ENCODE measurements at regions not wholly inside any gene's neighbourhood (a gene's known extent, or its start where the extent isn't known, plus 50 kb on each side); places are given as distances from the start of the nearest gene placed in this dataset.

- no peak for TF ChIP-seq CTCF (IDR thresholded peaks at IDR 0.05; ENCODE audit: unreplicated experiment)
- Mint-ChIP-seq H3K27me3 (ENCODE audit: unreplicated experiment) (no peaks in the 10 kb centered on the region), H3K27ac (ENCODE audit: unreplicated experiment) (no peak overlapping the region), H3K4me1 (ENCODE audit: unreplicated experiment) (no peaks in the 10 kb centered on the region), H3K36me3 (ENCODE audit: low read depth, unreplicated experiment) (no peaks in the 10 kb centered on the region), H3K4me3 (ENCODE audit: unreplicated experiment) (no peak overlapping the region), H3K9me3 (ENCODE audit: unreplicated experiment) (no peaks in the 10 kb centered on the region)
- no peak for DNase-seq (ENCODE audit: low spot score)
Measured at GRCh38 chr13:90375851-90376250, 971.6 kb upstream of the MIR17HG start.

- H3K4me3 Mint-ChIP-seq (ENCODE audit: unreplicated experiment), result no peak overlapping the region
- no peak for DNase-seq (ENCODE audit: low spot score)
- H3K27me3 Mint-ChIP-seq (ENCODE audit: unreplicated experiment), result no peaks in the 10 kb centered on the region
- no peaks in the 10 kb centered on the region for H3K4me1 Mint-ChIP-seq (ENCODE audit: unreplicated experiment)
- H3K27ac Mint-ChIP-seq (ENCODE audit: unreplicated experiment), result no peak overlapping the region
- H3K36me3 Mint-ChIP-seq (ENCODE audit: low read depth, unreplicated experiment), result no peaks in the 10 kb centered on the region
- TF ChIP-seq CTCF (IDR thresholded peaks at IDR 0.05; ENCODE audit: unreplicated experiment), result no peak
- no peaks in the 10 kb centered on the region for H3K9me3 Mint-ChIP-seq (ENCODE audit: unreplicated experiment)
Measured at GRCh38 chr13:90382425-90382824, 965.1 kb upstream of the MIR17HG start.

- Mint-ChIP-seq H3K4me1 (ENCODE audit: unreplicated experiment) (no peaks in the 10 kb centered on the region), H3K27me3 (ENCODE audit: unreplicated experiment) (no peaks in the 10 kb centered on the region), H3K27ac (ENCODE audit: unreplicated experiment) (no peak overlapping the region)
Measured at GRCh38 chr13:90385781-90386489, 961.6 kb upstream of the MIR17HG start.

GRCh38 chr13:90388887-90389452, 958.5 kb upstream of the MIR17HG start:
- no peaks in the 10 kb centered on the region for H3K36me3 Mint-ChIP-seq (ENCODE audit: low read depth, unreplicated experiment)
- TF ChIP-seq CTCF (IDR thresholded peaks at IDR 0.05; ENCODE audit: unreplicated experiment), result no peak
- no peaks in the 10 kb centered on the region for H3K9me3 Mint-ChIP-seq (ENCODE audit: unreplicated experiment)
- no peak for DNase-seq (ENCODE audit: low spot score)
- H3K4me3 Mint-ChIP-seq (ENCODE audit: unreplicated experiment), result no peak overlapping the region
- H3K4me1 Mint-ChIP-seq (ENCODE audit: unreplicated experiment), result no peaks in the 10 kb centered on the region
- H3K27me3 Mint-ChIP-seq (ENCODE audit: unreplicated experiment), result no peaks in the 10 kb centered on the region
- H3K27ac Mint-ChIP-seq (ENCODE audit: unreplicated experiment), result no peak overlapping the region

More at GRCh38 chr13:90385781-90386489, 961.6 kb upstream of the MIR17HG start:
- Mint-ChIP-seq H3K36me3 (ENCODE audit: low read depth, unreplicated experiment) (no peaks in the 10 kb centered on the region), H3K9me3 (ENCODE audit: unreplicated experiment) (no peaks in the 10 kb centered on the region), H3K4me3 (ENCODE audit: unreplicated experiment) (no peak overlapping the region)
- no peak for TF ChIP-seq CTCF (IDR thresholded peaks at IDR 0.05; ENCODE audit: unreplicated experiment)
- no peak for DNase-seq (ENCODE audit: low spot score)

- Mint-ChIP-seq H3K36me3 (ENCODE audit: low read depth, unreplicated experiment) (no peaks in the 10 kb centered on the region), H3K4me1 (ENCODE audit: unreplicated experiment) (no peaks in the 10 kb centered on the region), H3K27ac (ENCODE audit: unreplicated experiment) (no peak overlapping the region), H3K9me3 (ENCODE audit: unreplicated experiment) (no peaks in the 10 kb centered on the region), H3K4me3 (ENCODE audit: unreplicated experiment) (no peak overlapping the region), H3K27me3 (ENCODE audit: unreplicated experiment) (no peaks in the 10 kb centered on the region)
- TF ChIP-seq CTCF (IDR thresholded peaks at IDR 0.05; ENCODE audit: unreplicated experiment), result no peak
- no peak for DNase-seq (ENCODE audit: low spot score)
Measured at GRCh38 chr13:90389537-90389936, 958.0 kb upstream of the MIR17HG start.
